LHCN-M2 (cell line): ENCODE measurements at regions not wholly inside any gene's neighbourhood (a gene's known extent, or its start where the extent isn't known, plus 50 kb on each side); places are given as distances from the start of the nearest gene placed in this dataset.

Experiments
- DNase-seq: peaks from one replicate; pipeline ENCODE4 v3.0.0-alpha.2; 2012; ENCODE audit warnings: low read depth

DNA sequence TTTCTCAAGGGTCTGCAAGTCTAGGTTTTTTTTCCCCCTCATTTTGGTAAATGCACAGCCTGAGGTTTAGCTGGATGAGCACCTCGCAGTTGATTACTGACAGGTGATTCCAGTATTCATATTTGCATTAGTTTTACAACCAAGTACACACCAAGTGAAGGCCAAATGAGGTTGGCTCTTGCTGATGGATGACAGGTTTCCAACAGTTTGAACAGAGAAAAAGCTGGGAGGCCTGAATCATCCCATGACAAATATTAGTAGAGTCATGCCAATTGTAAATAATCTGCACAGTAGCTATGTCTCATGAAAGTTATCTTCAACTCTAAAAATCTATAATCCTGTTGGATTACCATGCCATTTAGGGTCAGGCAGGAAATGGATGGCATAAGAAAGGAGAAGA, 399.8 kb downstream of the HTR7 start:
- no peak for DNase-seq

DNA sequence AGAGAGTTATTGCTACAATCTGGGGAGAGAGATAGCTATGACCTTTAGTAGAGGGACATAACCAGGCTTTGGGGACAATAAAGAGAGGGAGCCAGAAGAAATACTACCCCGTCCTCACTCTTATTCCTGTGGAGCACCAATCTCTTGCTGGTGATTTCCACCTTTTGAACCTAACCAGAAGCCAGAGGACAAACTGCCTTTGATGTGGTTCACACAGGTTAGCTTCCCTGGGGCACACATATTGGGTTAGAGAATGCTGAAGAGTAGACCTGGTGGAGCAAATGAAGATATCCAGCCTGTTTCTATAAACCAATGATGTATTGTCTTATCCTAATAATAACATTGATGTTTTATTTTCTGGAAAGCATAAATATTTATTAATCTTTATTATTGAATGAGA, 399.3 kb downstream of the HTR7 start:
- DNase-seq = no peak

DNA sequence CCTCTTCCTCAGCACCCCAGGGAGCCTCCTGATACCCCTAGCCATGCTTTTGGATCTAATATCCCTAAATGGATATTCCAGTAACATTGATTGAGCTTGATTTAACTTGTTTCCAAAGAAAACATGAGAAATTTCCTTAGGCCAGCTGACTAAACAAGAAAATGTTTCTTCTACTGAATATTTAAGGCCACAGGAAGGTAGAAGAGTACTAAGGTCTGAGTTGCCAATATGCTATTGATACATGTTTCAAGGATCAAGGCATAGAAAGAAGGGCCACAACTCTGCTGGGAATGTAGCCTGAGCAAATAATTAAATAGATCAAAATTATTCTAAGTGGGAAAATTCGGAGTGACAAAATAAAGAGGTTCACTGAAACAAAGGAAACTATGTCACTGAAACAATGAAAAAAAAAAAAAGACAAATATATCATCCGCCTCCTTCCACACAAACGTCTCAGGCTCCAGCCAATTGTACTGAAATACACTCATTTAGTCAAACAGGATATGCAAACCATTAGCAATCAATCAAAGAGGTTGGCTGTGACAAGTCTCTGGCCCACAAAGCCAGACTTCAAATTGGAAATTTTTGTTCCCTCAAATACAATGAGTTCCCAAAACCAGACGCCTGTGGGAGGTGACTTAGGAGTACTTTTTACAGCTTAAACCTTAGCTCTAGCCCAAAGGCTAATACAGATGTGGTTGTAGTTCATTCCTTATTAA, 396.2 kb downstream of the HTR7 start:
- DNase-seq = no peak

DNA sequence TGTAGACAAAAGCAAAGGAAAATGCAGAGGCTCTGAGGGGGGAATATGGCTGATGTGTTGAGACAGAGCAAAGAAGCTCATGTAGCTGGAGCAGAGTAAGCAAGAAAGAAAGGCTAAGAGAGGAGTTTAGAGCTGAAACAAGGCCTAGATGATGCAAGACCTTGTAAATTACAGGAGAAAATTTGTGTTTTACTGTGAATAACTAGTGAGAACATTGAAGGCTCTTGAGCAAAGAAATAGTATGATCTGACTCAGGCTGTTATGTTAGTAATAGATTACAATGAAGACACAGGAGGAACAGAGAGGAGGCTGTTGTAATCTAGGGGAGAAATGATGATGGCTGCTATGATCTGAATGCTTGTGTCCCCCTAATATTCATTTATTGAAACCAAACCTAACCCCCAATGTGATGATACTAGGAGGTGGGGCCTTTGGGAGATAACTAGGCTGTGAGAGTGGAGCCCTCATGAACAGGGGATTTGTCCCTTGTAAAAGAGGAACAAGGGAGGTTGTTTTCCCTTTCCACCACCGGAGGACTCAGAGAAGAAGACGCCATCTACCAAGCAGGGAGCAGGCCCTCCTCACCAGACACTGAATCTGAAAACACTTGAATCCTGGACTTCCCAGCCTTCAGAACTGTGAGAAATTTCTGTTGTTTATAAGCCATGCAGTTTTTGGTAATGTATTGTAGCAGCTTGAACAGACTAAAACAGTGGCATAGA, 394.9 kb downstream of the HTR7 start:
- DNase-seq = no peak

DNA sequence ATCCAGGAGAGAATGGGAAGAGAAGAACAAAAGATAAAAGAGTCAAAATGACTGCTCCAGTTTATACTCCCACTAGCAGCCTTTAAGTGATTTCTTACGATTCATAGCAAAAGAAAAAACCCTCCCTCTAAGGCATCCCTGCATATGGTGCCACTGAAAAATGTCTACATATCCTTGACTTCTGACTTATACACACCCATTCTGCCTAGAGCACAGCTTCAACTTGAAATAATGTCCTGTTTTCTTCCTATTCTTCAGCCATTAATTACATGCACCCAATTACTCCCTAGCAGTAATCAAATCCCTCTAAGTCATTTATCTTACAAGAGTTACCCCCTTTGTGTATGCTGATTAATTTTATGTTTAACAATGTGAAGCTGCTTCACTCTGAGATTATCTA, 393.5 kb downstream of the HTR7 start:
- no peak for DNase-seq

DNA sequence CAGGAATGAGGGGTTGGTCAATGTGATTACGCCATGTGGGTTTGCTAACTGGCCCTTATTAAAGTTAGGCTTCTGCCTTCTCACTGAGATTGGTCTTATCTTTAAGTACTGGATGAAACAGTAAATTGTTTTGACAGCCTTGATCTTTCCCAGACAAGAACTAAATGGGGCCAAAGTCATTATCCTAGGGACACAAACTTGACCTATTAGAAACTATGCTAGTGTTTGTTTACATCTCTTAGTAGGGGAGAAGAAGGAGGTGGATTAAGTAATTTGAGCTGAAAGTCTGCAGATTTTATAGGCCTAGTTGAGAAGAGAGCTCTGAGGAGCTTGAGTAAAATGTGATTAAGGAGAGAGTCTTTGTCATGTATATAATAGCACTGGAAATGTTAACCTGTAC, 386.9 kb downstream of the HTR7 start:
- no peak for DNase-seq

DNA sequence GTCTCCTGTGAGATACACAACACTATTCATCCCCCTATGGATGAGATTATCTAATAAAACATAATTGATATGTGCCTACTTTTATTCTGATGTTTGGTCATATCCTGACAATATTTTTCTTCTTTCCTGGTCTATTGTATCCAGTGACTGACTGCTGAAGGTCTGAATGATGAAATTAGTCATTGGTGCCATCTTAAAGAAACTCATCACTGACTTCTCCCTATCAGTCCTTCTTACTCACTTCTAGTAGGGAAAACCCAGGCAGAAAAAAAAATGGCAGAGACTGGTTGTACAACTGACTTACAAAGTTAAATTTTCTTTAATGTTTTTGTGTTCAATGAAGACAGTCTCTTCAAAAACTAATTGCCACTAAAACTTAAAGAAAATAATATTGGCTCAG, 377.4 kb downstream of the HTR7 start:
- no peak for DNase-seq

DNA sequence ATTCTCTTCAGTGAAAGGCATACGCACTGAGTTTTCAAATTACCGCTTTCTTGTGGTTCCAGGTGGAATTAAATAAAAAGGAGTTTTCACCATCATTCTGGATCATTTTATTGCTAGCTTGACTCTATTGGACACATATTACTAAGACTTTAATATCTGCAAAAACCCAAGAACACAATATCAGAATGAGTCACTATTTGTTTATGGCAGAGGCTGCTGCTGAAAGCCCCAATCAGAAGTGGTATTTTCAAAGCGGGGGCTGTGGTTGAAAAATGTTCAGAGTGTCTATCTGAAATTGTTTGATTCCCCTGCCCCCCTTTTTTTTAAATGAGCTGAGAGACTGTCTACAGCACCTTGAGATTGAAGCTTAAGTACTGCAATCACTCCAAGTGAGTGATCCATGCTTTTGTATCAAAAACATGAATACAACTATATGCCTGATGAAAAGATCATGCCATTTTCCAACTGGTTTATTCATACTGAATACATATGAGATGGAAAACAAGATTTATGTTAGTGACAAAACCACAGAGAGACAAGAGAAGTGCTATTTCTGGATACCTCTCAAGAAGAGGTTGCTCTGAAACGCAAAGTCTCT, 376.4 kb downstream of the HTR7 start:
- no peak for DNase-seq

DNA sequence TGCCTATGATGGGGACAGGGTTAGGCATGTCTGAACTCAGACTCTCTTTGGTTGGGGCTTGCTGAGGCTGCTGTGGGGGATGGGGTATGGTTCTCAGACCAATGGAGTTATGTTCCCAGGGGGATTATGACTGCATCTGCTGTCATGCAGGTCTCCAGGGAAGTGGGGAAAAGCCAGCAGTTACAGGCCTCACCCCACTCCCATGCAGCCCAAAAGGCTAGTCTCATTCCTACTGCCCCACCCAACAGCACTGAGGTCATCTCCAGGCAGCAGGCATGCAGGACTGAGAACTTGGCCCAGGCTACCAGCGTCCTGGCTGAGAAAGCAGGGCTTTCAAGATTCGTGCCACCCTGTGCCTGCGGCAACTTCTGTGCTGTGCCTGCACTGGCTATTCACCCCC, 373.3 kb downstream of the HTR7 start:
- peak; percentile 11 for DNase-seq

DNA sequence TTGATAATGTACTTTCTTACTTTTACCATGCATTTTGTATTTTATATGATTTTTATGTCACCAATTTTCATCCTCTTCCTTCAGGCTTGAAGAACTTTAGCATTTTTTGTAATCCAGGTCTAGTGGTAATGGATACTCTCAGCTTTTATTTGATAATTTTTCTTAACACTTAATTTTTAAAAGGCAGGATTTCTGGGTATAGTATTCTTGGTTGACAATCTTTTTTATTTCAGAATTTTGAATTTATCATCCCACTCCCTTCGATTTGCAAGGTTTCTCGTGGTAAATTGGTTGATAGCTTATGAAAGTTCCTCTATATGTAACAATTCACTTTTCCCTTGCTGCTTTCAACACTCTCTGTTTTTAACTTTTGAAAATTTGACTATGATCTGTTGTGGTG, 363.7 kb downstream of the HTR7 start:
- no peak for DNase-seq

DNA sequence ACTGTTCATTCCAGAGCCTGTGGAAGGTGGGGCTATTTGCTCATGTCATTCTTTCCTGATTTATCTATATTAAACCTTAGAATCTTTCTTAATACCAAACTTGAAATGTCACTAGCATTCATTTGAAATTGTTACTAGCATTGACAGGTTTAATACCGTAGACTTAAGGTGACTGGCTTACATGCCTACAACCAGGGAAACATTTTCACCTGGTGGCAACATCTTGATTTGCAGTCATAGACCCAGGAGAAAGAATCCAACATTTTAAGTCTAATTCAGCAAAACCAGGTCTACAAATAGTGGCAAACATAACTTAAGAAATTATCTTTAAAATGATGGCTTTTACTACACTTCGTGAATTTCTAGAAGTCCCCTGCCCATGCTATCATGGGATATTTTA, 353.7 kb downstream of the HTR7 start:
- no peak for DNase-seq

DNA sequence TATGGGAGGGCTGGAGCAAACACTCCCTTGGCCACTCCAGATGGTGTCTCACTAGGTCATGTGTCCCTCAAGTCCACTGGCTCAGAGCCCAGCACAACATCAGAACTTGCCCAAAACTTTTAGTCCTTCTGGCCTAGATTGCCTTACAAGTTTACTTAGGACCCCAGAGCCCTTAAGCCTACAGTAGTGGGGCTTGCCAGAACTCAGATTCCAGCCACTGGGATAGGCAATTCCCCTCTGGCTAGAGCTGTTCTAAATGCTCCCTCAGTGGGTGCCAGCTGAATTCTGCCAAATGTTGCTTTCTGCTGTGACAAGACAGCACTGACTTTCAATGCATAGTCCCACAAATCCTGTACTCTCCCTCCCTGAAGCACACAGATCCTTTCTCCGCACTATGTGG, 331.1 kb downstream of the HTR7 start:
- no peak for DNase-seq

DNA sequence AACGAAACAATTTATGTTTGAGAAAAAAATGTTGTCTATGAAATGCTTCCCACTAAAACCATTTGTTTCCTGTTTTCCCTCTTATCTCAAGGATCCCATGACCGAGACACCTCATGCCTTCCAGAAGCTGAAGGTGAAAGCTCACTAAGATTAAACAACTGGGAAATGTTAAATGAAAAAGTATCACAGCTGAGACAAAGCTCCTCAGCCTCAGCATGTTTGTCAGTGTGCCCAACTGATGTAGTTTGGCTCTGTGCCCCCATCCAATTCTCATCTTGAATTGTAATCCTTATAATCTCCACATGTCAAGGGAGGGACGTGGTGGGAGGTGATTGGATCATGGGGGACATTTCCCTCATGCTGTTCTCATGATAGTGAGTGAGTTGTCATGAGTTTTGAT, 327.3 kb downstream of the HTR7 start:
- DNase-seq = no peak

DNA sequence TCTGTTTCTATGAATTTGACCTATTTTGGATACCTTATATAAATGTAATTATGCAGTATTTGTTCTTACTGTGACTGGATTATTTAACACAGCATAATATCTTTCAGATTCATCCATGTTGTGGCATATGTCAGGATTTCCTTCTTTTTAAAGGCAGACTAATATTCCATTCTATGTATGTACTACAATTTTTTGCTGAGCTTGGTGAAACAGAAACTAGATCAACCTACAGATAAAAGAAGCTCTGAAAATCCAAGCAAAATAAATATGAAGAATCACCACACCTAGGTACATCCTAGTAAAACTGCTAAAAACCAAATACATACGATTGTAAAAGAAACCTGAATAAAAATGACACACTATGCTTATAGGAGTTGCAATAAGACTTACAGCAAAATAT, 300.5 kb downstream of the HTR7 start:
- no peak for DNase-seq

DNA sequence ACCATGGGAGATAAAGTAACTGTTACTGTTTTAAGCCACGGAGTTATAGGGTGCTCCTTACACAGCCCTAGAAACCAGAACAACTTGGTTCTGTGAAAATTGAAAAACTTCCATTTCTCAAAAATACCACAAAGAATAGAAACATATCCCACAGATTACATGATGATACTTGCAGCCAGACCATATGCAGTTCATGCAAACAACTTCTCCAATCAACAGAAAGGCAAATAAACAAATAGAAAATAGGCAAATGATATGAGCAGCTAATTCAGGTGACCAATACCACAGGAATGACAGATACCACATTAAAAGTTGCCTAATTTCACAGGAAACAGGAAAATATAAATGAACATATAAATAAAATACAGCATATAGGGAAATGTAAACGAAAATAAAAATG, 297.5 kb downstream of the HTR7 start:
- DNase-seq = no peak

DNA sequence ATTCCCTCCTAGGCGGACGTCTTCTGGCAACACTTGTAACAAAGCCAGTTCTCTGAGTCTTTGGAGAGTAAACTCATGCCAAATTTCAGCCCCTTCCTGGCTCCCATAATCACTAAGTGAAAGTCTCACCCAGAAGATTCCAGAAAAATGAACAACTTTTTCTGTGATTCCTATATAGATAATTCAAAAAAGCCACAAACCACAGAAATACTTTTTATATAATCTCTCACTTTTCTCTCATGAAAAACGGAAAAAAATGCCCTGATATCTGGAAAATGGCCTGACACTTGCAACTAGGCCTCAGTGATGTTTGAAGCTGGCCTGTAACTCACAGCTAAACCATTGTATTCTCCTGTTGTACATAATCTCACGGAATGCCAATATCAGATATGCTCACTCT, 296.2 kb downstream of the HTR7 start:
- DNase-seq = no peak

DNA sequence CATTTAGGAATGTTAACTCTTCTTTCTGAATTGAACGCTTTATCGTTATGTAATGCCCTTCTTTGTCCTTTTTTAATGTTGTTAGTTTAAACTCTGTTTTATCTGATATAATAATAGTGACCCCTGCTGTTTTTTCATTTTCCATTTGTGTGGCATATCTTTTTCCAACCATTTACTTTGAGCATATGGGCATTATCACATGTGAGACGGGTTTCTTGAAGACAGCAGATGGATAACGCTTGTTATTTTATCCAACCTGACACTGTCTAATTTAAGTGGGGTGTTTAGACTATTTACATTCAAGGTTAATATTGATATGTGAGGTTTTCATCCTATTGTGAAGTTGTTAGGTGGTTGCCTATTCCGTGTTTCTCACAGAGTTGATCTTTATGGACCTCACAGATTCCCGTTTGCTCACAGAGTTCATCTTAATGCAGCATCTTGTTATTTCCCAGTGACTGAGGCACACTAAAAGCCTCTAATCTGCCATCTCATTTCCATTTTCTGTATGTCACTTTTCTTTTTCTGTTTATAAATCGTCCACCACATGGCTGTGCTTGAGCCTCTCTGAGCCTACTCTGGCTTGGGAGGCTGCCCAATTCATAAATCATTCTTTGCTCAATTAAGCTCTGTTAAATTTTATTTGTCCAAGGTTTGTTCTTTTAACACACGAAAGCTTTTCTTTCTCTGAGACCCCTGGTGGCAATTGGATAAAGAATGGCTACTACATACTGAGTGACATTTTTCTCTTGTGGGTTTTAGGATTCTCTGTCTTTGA, 286.2 kb downstream of the HTR7 start:
- no peak for DNase-seq

DNA sequence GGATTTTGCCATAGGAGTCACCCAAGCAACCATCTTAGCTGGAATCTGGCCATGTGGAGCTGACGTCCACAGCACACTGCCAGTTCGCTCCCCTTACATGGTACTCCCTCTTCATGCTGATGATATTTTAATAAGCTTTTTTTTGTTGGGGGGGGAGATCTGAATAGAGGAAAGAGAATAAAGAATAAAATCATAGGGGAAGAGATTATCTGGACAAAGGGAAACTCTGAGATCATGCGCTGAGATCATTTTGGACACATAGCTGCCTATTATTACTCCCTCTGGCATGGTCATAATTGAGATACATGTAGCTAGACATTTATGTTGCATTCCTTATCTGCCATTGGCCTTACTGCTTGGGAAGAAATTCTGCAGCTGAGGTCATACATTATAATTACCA, 282.7 kb downstream of the HTR7 start:
- no peak for DNase-seq

DNA sequence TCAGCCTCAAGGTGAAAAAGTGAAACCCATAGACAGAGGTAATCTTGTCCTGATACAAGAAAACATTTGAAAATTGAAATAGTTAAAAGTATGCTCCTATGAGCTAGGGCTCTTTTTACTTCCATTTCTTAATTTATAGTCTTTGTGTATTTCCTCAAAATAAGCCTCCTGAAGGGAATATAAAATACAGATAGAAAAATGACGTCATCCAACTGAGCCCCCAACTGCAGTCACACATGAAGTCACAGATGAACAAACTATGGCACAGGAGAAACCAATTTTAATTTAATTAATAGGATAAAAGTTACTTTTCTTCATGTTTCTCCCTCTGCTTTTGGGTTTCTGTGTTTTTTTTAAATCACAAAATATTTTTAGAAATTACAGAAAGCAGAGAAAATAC, 280.3 kb downstream of the HTR7 start:
- DNase-seq = no peak

DNA sequence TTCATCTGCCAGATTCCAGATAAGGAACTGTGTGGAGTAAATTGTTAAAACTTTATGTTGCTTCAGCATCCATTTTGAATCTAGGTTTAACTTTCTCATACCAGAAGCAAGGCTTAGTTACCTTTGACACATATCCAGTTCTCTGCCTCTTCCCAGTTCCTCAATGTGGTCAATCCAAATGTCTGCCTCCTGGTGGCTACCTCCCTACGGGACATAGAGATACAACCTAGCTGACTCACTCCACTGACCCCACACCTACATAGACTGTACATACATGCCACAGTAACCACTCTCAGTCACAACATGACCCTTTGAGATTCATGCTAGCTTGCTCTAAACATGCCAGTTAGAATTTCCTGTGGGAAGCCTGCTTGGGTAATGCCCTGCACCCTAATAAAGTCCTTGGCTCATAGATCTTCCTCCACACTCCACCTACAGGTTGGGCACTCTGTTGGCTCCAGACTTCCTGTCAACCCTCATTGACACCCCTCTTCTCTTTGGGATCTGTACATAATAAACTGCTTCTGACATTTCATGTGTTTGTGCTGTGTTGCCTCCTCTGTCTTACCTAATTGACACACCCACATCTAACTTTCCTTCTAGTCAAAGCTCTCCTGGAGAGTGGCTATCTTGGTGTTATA, 278.1 kb downstream of the HTR7 start:
- DNase-seq = peak; percentile 19

DNA sequence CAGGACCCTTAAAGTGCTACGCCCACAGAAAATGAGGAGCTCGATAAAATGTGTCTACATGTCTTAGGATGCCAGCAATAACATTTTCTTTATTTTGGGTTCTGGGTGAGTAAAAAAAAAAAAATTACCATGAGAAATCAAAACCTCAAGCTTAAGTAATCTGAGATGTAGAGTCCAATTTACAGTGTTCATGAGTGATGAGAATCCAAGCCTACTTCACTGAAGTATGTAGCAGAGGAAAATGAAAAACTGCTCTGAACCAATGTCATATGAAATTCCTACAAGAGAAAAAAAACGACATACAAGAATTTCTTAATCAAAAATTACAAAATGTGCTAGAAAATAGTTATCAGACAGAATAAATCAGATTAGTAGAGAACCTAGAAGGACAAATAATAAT, 274.4 kb downstream of the HTR7 start:
- no peak for DNase-seq

DNA sequence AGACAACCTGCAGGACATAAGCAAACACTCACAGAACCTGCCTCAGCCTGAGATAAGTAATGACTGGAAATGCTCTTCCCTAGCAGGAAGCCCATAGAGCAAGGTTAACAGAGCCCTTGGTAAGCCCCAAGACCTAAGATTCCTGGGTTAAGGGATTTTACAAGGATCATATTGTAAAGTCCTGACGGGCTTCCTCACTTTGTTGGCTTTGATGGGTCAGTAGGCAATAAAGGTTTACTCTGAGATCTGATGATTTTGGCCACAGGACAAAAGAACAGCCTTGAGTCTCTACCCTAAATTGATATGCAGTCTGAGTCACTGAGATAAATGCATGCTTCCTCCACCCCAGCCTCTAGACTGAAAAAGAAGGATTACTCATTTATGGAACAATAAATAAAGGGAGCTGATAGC, 270.8 kb downstream of the HTR7 start:
- peak; percentile 27 for DNase-seq
